ENCODE measurements at regions not wholly inside any gene's neighbourhood (a gene's known extent, or its start where the extent isn't known, plus 50 kb on each side); places are given as distances from the start of the nearest gene placed in this dataset.

DNA sequence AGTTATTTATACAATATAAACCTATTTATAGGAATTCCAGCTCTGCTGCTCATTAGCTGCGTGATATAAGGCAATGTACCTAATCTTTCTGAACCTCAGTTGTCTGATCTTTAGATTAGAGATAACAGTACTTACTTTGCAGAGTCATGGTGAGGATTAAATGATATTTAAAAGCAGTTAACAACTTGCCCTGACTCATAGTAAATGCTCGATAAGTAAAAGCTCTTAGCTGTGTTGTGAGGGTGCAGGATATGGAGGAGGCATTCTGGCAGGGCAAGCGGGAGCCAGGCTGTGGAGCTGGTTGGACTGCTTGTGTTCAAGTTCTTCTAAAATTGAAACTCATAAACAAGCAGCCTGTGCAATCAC is 140.0 kb upstream of the PRICKLE1 start:
- no peak overlapping the region for H3K4me3 ChIP-seq
- TF ChIP-seq, protein P1, sequence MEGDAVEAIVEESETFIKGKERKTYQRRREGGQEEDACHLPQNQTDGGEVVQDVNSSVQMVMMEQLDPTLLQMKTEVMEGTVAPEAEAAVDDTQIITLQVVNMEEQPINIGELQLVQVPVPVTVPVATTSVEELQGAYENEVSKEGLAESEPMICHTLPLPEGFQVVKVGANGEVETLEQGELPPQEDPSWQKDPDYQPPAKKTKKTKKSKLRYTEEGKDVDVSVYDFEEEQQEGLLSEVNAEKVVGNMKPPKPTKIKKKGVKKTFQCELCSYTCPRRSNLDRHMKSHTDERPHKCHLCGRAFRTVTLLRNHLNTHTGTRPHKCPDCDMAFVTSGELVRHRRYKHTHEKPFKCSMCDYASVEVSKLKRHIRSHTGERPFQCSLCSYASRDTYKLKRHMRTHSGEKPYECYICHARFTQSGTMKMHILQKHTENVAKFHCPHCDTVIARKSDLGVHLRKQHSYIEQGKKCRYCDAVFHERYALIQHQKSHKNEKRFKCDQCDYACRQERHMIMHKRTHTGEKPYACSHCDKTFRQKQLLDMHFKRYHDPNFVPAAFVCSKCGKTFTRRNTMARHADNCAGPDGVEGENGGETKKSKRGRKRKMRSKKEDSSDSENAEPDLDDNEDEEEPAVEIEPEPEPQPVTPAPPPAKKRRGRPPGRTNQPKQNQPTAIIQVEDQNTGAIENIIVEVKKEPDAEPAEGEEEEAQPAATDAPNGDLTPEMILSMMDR (IDR thresholded peaks at IDR 0.05; ENCODE audit: control extremely low read depth, extremely low read depth), result no peak
- WGBS, 2 donors, result 68 to 80% methylated on average over 3 of the region's 3 CpGs

DNA sequence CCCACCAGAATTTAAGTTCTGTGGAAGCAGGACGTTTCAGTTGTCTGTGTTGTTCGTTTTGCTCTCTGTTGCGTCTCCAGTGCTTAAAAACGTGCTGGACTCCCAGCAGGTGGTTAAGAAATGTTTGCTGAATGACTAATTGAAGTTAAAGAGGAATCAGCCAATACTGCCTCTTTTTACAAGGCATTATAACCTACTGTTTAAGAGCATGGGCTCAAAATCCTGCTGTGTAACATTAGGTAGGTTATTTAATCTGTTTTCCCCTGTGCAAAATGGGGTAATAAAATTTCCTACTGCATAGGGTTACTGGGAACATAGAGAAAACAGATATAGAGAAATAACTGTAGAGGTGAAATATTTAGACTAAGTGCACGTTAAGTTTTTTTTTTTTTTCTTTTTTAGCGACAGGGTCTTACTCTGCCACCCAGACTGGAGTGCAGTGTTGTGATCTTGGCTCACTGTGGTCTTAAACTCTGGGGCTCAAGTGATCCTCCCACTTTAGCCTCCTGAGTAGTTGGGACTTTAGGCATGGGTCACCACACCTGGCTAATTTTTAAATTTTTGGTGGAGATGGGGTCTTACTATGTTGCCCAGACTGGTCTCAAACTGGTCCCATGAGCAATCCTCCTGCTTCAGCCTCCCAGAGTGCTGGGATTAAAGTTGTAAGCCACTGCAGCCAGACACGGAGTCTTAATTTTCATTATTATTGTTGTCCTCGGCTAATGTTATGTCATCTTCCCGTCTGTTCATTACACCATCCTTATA is 139.4 kb upstream of the PRICKLE1 start:
- H3K4me1 ChIP-seq (ENCODE audit: control insufficient read depth in 5 of 5, insufficient read depth in 5 of 5, low read length in 5 of 5), result peaks cover 0 to 2% (median 0%) of the 10 kb centered on the region in 5 donors
- H3K36me3 ChIP-seq (ENCODE audit: control insufficient read depth in 4 of 4, insufficient read depth in 4 of 4, low read length in 4 of 4), result no peaks in the 10 kb centered on the region
- no peak overlapping the region for H3K27ac ChIP-seq (ENCODE audit: low read depth in 1 of 2, low read length in 1 of 2)
- 84 to 89% methylated on average over 9 of the region's 9 CpGs for WGBS, 2 donors
- H3K9me3 ChIP-seq (ENCODE audit: control insufficient read depth in 4 of 4, insufficient read depth in 3 of 4, low read length in 3 of 4), result peaks cover 0 to 5% (median 3%) of the 10 kb centered on the region in 4 donors
- DNase-seq (no peak), ATAC-seq (ENCODE audit: insufficient read depth, low FRiP score) (no peak)
- no peak overlapping the region for H3K9ac ChIP-seq (ENCODE audit: insufficient read depth in 1 of 2, low read length in 2 of 2)
- TF ChIP-seq, protein P1 (IDR thresholded peaks at IDR 0.05; ENCODE audit: control extremely low read depth, extremely low read depth), result no peak
- no peak overlapping the region for H3K4me3 ChIP-seq
- no peaks in the 10 kb centered on the region for H3K27me3 ChIP-seq (ENCODE audit: control insufficient read depth in 3 of 3, insufficient read depth in 3 of 3, low read length in 2 of 3)

More for the DNA sequence above, 140.0 kb upstream of the PRICKLE1 start:
- H3K9me3 ChIP-seq (ENCODE audit: control insufficient read depth in 4 of 4, insufficient read depth in 3 of 4, low read length in 3 of 4), result peaks cover 0 to 5% (median 3%) of the 10 kb centered on the region in 4 donors
- DNase-seq (no peak), ATAC-seq (ENCODE audit: insufficient read depth, low FRiP score) (no peak)
- no peaks in the 10 kb centered on the region for H3K27me3 ChIP-seq (ENCODE audit: control insufficient read depth in 3 of 3, insufficient read depth in 3 of 3, low read length in 2 of 3)
- H3K4me1 ChIP-seq (ENCODE audit: control insufficient read depth in 5 of 5, insufficient read depth in 5 of 5, low read length in 5 of 5), result peaks cover 0 to 2% (median 0%) of the 10 kb centered on the region in 5 donors
- no peak overlapping the region for H3K27ac ChIP-seq (ENCODE audit: low read depth in 1 of 2, low read length in 1 of 2)
- no peak overlapping the region for H3K9ac ChIP-seq (ENCODE audit: insufficient read depth in 1 of 2, low read length in 2 of 2)
- no peaks in the 10 kb centered on the region for H3K36me3 ChIP-seq (ENCODE audit: control insufficient read depth in 4 of 4, insufficient read depth in 4 of 4, low read length in 4 of 4)

DNA sequence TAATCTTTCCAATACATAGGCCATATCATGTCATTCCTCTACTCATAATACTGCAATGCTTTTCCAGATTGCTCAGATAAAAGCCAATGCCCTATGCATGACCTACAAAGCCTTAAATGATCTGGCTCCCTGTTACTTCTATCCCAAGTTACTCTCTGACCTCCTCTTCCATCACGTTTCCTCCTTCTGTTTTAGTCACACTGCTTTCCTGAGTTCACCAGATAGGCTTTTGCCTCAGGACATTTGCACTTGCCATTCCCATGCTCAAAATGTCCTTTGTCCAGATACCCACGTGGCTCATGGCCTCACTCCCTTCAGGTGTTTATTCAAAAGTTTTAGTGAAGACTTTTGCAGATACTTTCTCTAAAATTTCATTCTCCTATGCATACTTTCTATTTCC is 138.7 kb upstream of the PRICKLE1 start:
- TF ChIP-seq, protein P1 (IDR thresholded peaks at IDR 0.05; ENCODE audit: control extremely low read depth, extremely low read depth), result no peak
- Histone ChIP-seq H3K27ac (ENCODE audit: low read depth in 1 of 2, low read length in 1 of 2) (no peak overlapping the region), H3K27me3 (ENCODE audit: control insufficient read depth in 3 of 3, insufficient read depth in 3 of 3, low read length in 2 of 3) (no peaks in the 10 kb centered on the region), H3K9ac (ENCODE audit: insufficient read depth in 1 of 2, low read length in 2 of 2) (no peak overlapping the region), H3K36me3 (ENCODE audit: control insufficient read depth in 4 of 4, insufficient read depth in 4 of 4, low read length in 4 of 4) (no peaks in the 10 kb centered on the region), H3K9me3 (ENCODE audit: control insufficient read depth in 4 of 4, insufficient read depth in 3 of 4, low read length in 3 of 4) (peaks cover 0 to 5% (median 3%) of the 10 kb centered on the region in 4 donors), H3K4me1 (ENCODE audit: control insufficient read depth in 5 of 5, insufficient read depth in 5 of 5, low read length in 5 of 5) (peaks cover 0 to 2% (median 0%) of the 10 kb centered on the region in 5 donors), H3K4me3 (no peak overlapping the region)
- DNase-seq (no peak), ATAC-seq (ENCODE audit: insufficient read depth, low FRiP score) (no peak)
- WGBS, 2 donors, result 72 to 80% methylated on average over 2 of the region's 2 CpGs

Data from lung (tissue), 11 donors.